Stimulated activated memory B cell treated with anti-CD40 and anti-IgM and Interleukin-4, amounts not matched to agents 10 μg/mL and 1 μg/mL and 100 μg/mL, for 72 hours (primary cell): ENCODE measurements at regions not wholly inside any gene's neighbourhood (a gene's known extent, or its start where the extent isn't known, plus 50 kb on each side); places are given as distances from the start of the nearest gene placed in this dataset.

Experiments
- ATAC-seq: fragments of 150-1000 bp; cut with Tn5 transposase; 2 replicates; pipeline ENCODE4 v1.10.0; 2021
- H3K27ac Mint-ChIP-seq: one replicate; pipeline ENCODE4 v1.8.0; 2022; ENCODE audit warnings: mild to moderate bottlenecking, mixed read lengths
- H3K27me3 Mint-ChIP-seq: one replicate; pipeline ENCODE4 v1.8.0; 2022; ENCODE audit warnings: mixed read lengths
- H3K36me3 Mint-ChIP-seq: one replicate; pipeline ENCODE4 v1.8.0; 2022; ENCODE audit warnings: mixed read lengths
- H3K4me1 Mint-ChIP-seq: one replicate; pipeline ENCODE4 v1.8.0; 2022; ENCODE audit warnings: mixed read lengths
- H3K4me3 Mint-ChIP-seq: one replicate; pipeline ENCODE4 v1.8.0; 2022; ENCODE audit warnings: mild to moderate bottlenecking, moderate library complexity, mixed read lengths
- H3K9me3 Mint-ChIP-seq: one replicate; pipeline ENCODE4 v1.8.0; 2022; ENCODE audit warnings: mixed read lengths

DNA sequence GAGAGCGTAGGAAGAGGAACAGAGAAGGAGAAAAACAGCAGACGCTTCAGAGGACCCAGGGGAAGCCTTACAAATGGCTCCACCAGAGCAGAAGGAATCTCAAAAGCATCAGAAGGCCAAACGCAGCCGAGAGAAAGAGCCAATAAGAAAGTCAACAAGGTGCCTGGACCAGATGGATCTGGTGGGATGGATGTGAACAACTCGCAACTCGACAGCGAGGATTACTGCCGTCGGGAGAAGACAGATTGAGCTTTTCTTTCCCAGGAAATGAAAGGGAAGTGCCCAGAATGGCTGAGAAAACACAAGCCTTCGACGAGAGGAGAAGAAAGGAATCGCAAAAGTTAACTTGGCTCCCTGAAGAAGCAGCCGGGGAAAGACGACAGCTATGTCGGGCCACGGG is 132.8 kb upstream of the MGMT start:
- no peaks in the 10 kb centered on the region for H3K9me3 Mint-ChIP-seq
- ATAC-seq = no peak
- no peak overlapping the region for H3K27ac Mint-ChIP-seq

DNA sequence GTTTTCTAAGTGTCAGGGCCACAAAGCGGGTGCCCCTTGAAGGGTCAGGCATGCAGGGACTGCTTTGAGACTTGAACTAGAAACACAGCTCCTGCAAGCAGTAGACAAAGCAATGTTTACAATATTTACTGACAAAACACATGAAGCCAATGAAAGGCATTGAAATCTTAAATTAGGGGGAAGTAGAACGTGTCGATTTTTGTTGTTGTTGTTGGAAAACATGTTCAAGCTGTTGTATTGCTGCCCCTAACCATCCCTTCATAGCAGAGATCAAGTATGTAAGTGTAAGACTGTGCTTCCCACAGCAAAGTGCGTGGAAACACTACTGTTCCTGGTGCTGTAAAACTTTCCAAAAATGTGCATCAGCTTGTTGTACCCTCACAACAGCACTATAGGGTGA is 131.6 kb upstream of the MGMT start:
- H3K4me1 Mint-ChIP-seq = no peaks in the 10 kb centered on the region
- H3K4me3 Mint-ChIP-seq = no peak overlapping the region
- H3K36me3 Mint-ChIP-seq = no peaks in the 10 kb centered on the region
- H3K27me3 Mint-ChIP-seq = peaks cover 14% of the 10 kb centered on the region
- no peak overlapping the region for H3K27ac Mint-ChIP-seq
- no peaks in the 10 kb centered on the region for H3K9me3 Mint-ChIP-seq
- ATAC-seq = no peak

More for the DNA sequence above, 132.8 kb upstream of the MGMT start:
- peaks cover 23% of the 10 kb centered on the region for H3K27me3 Mint-ChIP-seq
- H3K36me3 Mint-ChIP-seq = no peaks in the 10 kb centered on the region
- no peaks in the 10 kb centered on the region for H3K4me1 Mint-ChIP-seq
- no peak overlapping the region for H3K4me3 Mint-ChIP-seq

DNA sequence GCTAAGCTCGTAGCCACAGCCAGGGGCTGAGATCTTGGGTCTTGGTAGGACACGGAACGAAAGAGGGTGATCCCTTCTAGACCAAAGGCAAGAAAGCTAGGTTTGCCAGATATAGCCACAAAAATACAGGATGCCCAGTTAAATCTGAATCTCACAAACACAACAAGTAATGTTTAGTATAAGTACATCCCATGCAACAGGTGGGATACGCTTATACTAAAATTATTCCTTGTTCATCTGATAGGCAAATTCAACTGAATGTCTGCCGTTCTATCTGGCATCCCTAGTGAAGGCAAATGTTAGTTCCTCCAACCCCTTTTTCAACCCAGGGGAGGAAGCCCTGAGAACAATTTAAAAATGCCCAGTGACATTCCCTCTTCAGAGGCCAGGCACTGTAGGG is 131.1 kb upstream of the MGMT start:
- Mint-ChIP-seq H3K36me3 (no peaks in the 10 kb centered on the region), H3K4me3 (no peak overlapping the region), H3K27me3 (peaks cover 9% of the 10 kb centered on the region), H3K27ac (no peak overlapping the region), H3K9me3 (no peaks in the 10 kb centered on the region), H3K4me1 (no peaks in the 10 kb centered on the region)
- no peak for ATAC-seq

DNA sequence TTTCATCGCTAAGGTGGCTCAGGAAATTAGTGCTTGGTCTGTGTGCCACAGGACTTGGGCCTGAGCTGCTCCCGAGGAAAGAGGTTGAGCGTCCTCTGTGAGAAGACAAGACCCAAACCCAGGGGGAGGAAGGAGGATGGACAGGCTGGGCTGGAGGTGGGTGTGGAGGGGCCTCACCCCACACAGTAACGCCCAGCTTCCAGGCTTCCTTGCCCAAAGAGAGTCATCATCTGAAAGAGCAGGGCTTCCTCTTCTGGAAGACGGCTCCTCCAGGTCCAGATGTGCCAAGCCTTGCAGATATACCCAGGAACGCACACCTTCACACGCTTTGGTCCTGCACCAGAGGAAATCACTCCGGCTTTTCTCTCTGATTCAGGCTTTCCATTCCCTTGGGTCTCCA is 127.8 kb upstream of the MGMT start:
- no peaks in the 10 kb centered on the region for H3K4me1 Mint-ChIP-seq
- H3K36me3 Mint-ChIP-seq = no peaks in the 10 kb centered on the region
- no peak for ATAC-seq

DNA sequence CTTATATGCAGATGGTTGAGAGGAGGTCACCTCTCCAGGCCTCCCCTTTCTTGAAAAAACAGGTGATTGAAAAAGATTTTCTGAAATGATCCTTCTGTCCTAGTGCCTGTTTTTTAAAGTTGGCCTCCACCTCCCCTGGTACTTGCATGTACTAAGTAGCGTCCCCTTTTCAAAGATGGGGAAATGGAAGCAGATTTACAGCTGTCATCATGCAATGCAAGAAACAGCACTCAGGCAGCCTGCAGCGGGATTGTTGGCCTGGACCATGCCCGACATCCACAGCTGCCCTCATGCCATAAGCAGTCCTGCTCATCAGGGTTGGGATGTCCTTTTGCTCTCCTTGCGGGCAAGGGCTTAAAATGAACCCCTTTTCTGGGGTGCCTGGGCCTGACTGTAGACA is 127.2 kb upstream of the MGMT start:
- Mint-ChIP-seq H3K27me3 (no peaks in the 10 kb centered on the region), H3K9me3 (no peaks in the 10 kb centered on the region), H3K36me3 (no peaks in the 10 kb centered on the region), H3K4me3 (no peak overlapping the region), H3K4me1 (no peaks in the 10 kb centered on the region), H3K27ac (no peak overlapping the region)
- no peak for ATAC-seq

More for the DNA sequence above, 127.8 kb upstream of the MGMT start:
- Mint-ChIP-seq H3K27ac (no peak overlapping the region), H3K9me3 (no peaks in the 10 kb centered on the region), H3K4me3 (no peak overlapping the region), H3K27me3 (no peaks in the 10 kb centered on the region)

- H3K36me3 Mint-ChIP-seq = no peaks in the 10 kb centered on the region
- H3K27me3 Mint-ChIP-seq = no peaks in the 10 kb centered on the region
- ATAC-seq = no peak
- no peak overlapping the region for H3K27ac Mint-ChIP-seq
- no peaks in the 10 kb centered on the region for H3K4me1 Mint-ChIP-seq
- H3K4me3 Mint-ChIP-seq = no peak overlapping the region
- no peaks in the 10 kb centered on the region for H3K9me3 Mint-ChIP-seq
These were observed 126.0 kb upstream of the MGMT start for GRCh38 chr10:129341087-129341486.

GRCh38 chr10:129342385-129342784 is 124.7 kb upstream of the MGMT start:
- no peak for ATAC-seq
- H3K36me3 Mint-ChIP-seq = no peaks in the 10 kb centered on the region
- no peak overlapping the region for H3K4me3 Mint-ChIP-seq
- H3K27ac Mint-ChIP-seq = no peak overlapping the region
- no peaks in the 10 kb centered on the region for H3K9me3 Mint-ChIP-seq
- H3K27me3 Mint-ChIP-seq = no peaks in the 10 kb centered on the region
- no peaks in the 10 kb centered on the region for H3K4me1 Mint-ChIP-seq

DNA sequence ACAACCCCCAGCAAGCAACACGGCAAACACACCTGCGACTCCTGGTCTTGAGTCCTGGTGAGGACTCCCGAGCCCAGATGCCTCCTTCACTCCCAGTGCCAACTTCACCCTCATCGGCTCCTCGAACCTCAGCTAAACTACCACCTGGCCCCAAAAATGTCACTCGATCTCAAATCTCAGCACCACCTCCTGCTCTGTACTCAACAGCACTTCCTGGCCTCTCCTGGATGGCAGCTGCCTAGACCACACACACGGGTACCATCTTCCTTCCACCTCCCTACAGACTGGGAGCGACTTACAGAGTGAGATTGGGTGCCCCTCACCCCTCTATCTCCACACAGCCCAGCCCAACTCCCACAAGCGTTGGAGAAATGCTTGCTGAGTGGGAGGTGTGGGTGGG is 123.9 kb upstream of the MGMT start:
- Mint-ChIP-seq H3K4me3 (no peak overlapping the region), H3K27me3 (no peaks in the 10 kb centered on the region), H3K27ac (no peak overlapping the region), H3K4me1 (no peaks in the 10 kb centered on the region), H3K9me3 (no peaks in the 10 kb centered on the region), H3K36me3 (no peaks in the 10 kb centered on the region)
- no peak for ATAC-seq

GRCh38 chr10:129344103-129344502 is 122.9 kb upstream of the MGMT start:
- Mint-ChIP-seq H3K36me3 (no peaks in the 10 kb centered on the region), H3K9me3 (no peaks in the 10 kb centered on the region), H3K4me1 (no peaks in the 10 kb centered on the region), H3K27ac (no peak overlapping the region), H3K27me3 (no peaks in the 10 kb centered on the region), H3K4me3 (no peak overlapping the region)
- no peak for ATAC-seq

- no peak overlapping the region for H3K27ac Mint-ChIP-seq
- no peaks in the 10 kb centered on the region for H3K9me3 Mint-ChIP-seq
- no peaks in the 10 kb centered on the region for H3K27me3 Mint-ChIP-seq
- no peak for ATAC-seq
- H3K36me3 Mint-ChIP-seq = no peaks in the 10 kb centered on the region
- H3K4me3 Mint-ChIP-seq = no peak overlapping the region
- H3K4me1 Mint-ChIP-seq = no peaks in the 10 kb centered on the region
These were observed 122.2 kb upstream of the MGMT start for GRCh38 chr10:129344731-129345355.

GRCh38 chr10:129345763-129346162 is 121.3 kb upstream of the MGMT start:
- no peak overlapping the region for H3K27ac Mint-ChIP-seq
- H3K9me3 Mint-ChIP-seq = no peaks in the 10 kb centered on the region
- no peak overlapping the region for H3K4me3 Mint-ChIP-seq
- ATAC-seq = no peak
- H3K4me1 Mint-ChIP-seq = no peaks in the 10 kb centered on the region
- no peaks in the 10 kb centered on the region for H3K27me3 Mint-ChIP-seq
- no peaks in the 10 kb centered on the region for H3K36me3 Mint-ChIP-seq

DNA sequence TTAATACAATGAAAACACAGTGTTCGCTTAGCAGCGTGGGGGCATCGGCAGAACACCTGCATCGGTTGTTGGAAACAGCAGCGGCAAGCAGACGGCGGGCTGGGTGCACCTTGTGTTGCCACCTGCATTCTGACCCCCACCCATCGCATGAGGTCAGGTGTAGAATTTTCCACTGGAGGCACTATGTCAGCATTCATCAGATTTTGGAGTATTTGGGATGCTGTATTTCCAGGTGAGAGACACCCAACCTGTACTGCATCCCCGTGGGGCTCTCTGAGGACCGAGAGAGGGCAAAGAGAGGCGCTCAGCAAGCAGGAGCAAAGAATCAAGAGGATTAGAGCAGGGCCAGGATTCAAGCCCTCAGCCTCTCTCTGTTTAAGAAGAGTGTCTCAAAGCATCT is 116.4 kb upstream of the MGMT start:
- H3K9me3 Mint-ChIP-seq = peaks cover 4% of the 10 kb centered on the region
- no peak for ATAC-seq
- no peak overlapping the region for H3K4me3 Mint-ChIP-seq
- H3K36me3 Mint-ChIP-seq = no peaks in the 10 kb centered on the region
- no peak overlapping the region for H3K27ac Mint-ChIP-seq
- no peaks in the 10 kb centered on the region for H3K27me3 Mint-ChIP-seq
- no peaks in the 10 kb centered on the region for H3K4me1 Mint-ChIP-seq

GRCh38 chr10:129353101-129353500 is 113.9 kb upstream of the MGMT start:
- Mint-ChIP-seq H3K9me3 (peaks cover 18% of the 10 kb centered on the region), H3K36me3 (no peaks in the 10 kb centered on the region), H3K27me3 (no peaks in the 10 kb centered on the region), H3K4me1 (no peaks in the 10 kb centered on the region), H3K27ac (no peak overlapping the region), H3K4me3 (no peak overlapping the region)
- ATAC-seq = no peak

GRCh38 chr10:129360046-129360445 is 107.0 kb upstream of the MGMT start:
- no peak overlapping the region for H3K4me3 Mint-ChIP-seq
- H3K36me3 Mint-ChIP-seq = no peaks in the 10 kb centered on the region
- ATAC-seq = no peak

DNA sequence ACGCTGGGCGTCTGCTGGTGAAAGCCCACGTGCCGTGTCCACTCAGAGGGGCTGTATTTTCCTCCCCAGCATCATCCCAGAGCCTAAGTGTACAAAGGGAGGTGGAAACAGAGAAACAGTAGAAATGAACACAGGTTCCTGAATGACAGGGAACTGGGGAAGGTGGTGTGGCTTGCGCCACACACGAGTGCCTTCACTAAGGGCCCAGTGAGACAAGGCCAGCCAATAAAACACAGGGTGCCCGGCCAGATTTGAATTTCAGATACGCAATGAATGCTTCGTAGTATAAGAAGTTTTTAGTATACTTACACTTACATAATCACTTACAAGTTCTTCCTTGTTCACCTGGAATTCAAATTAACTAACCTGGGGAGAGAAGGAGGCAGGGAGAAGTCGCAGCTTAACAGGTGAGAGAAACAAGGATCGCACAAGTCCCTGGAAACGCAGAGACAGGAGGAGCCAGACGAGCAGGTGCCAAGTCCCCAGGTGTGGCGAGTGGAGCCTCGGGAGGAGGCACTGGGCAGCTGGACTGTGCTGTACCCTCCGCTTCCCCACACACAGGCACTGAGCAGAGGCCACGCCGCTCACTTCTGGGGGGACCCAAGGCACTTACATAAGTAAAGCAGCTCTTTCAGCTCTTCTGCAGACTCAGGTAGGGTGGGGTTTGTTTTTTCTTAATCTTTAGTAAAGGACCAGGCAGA is 105.2 kb upstream of the MGMT start:
- H3K4me3 Mint-ChIP-seq = no peak overlapping the region
- no peaks in the 10 kb centered on the region for H3K36me3 Mint-ChIP-seq
- H3K9me3 Mint-ChIP-seq = peaks cover 11% of the 10 kb centered on the region
- no peak overlapping the region for H3K27ac Mint-ChIP-seq
- no peaks in the 10 kb centered on the region for H3K4me1 Mint-ChIP-seq
- no peak for ATAC-seq
- H3K27me3 Mint-ChIP-seq = peaks cover 6% of the 10 kb centered on the region

More at GRCh38 chr10:129360046-129360445, 107.0 kb upstream of the MGMT start:
- no peaks in the 10 kb centered on the region for H3K4me1 Mint-ChIP-seq
- H3K9me3 Mint-ChIP-seq = peaks cover 14% of the 10 kb centered on the region
- no peak overlapping the region for H3K27ac Mint-ChIP-seq
- H3K27me3 Mint-ChIP-seq = peaks cover 6% of the 10 kb centered on the region

- Mint-ChIP-seq H3K36me3 (no peaks in the 10 kb centered on the region), H3K4me3 (no peak overlapping the region), H3K27ac (no peak overlapping the region), H3K27me3 (peaks cover 6% of the 10 kb centered on the region), H3K4me1 (no peaks in the 10 kb centered on the region), H3K9me3 (no peaks in the 10 kb centered on the region)
- no peak for ATAC-seq
These were observed 102.1 kb upstream of the MGMT start for GRCh38 chr10:129364949-129365348.
